Liver (tissue), 3 donors: ENCODE measurements at regions not wholly inside any gene's neighbourhood (a gene's known extent, or its start where the extent isn't known, plus 50 kb on each side); places are given as distances from the start of the nearest gene placed in this dataset.

ENCODE experiments used
- CTCF ChIP-seq: fragments of 150-350 bp; IDR thresholded peaks from 2 replicates; pipeline ENCODE4 v1.5.1; 2017; ENCODE audit warnings: improper control_type of control experiment, low read depth, low read length; ENCODE audit not compliant: missing input control
- JUND ChIP-seq, 2 donors: IDR thresholded peaks; 2 replicates each; pipeline ENCODE4 v1.6.1; 2016; ENCODE audit warnings: antibody characterized with exemption in 2 of 2
- MAX ChIP-seq: IDR thresholded peaks from 2 replicates; pipeline ENCODE4 v1.6.1; 2016; ENCODE audit warnings: antibody characterized with exemption
- donor health status: healthy.
- donor health status: healthy.

GRCh38 chr12:92213166-92213565 lies 67.5 kb upstream of the BTG1 start:
- TF ChIP-seq MAX (no peak), CTCF (no peak), JUND (IDR thresholded peaks at IDR 0.05) (no peak)
